HG03571 (cell line): ENCODE measurements at regions not wholly inside any gene's neighbourhood (a gene's known extent, or its start where the extent isn't known, plus 50 kb on each side); places are given as distances from the start of the nearest gene placed in this dataset.

Source experiments
- ATAC-seq: cut with Tn5 transposase; IDR thresholded peaks from one replicate; pipeline ENCODE4 v1.9.1; 2021; ENCODE audit not compliant: unreplicated experiment

GRCh38 chr16:86824751-86825296 is 246.5 kb downstream of the FOXL1 start:
- ATAC-seq: no peak

- ATAC-seq: no peak
These were observed 247.3 kb downstream of the FOXL1 start for GRCh38 chr16:86825631-86826030.

- no peak for ATAC-seq
These were observed 248.6 kb downstream of the FOXL1 start for GRCh38 chr16:86826941-86827340.

GRCh38 chr16:86827521-86827920 is 249.2 kb downstream of the FOXL1 start:
- no peak for ATAC-seq

GRCh38 chr16:86828202-86828601 is 249.9 kb downstream of the FOXL1 start:
- no peak for ATAC-seq

- no peak for ATAC-seq
These were observed 250.3 kb downstream of the FOXL1 start for GRCh38 chr16:86828653-86829052.

GRCh38 chr16:86831366-86831765 is 253.0 kb downstream of the FOXL1 start:
- ATAC-seq: no peak

GRCh38 chr16:86833136-86833535 is 254.8 kb downstream of the FOXL1 start:
- ATAC-seq: no peak

GRCh38 chr16:86834451-86835035 is 256.2 kb downstream of the FOXL1 start:
- no peak for ATAC-seq

- ATAC-seq: no peak
These were observed 257.6 kb downstream of the FOXL1 start for GRCh38 chr16:86835982-86836381.

GRCh38 chr16:86836503-86837129 is 258.3 kb downstream of the FOXL1 start:
- no peak for ATAC-seq

GRCh38 chr16:86843812-86844211 is 265.5 kb downstream of the FOXL1 start:
- ATAC-seq: no peak

GRCh38 chr16:86844695-86845094 is 266.3 kb downstream of the FOXL1 start:
- ATAC-seq: no peak

GRCh38 chr16:86846136-86846535 is 267.8 kb downstream of the FOXL1 start:
- no peak for ATAC-seq

GRCh38 chr16:86848821-86849220 is 270.5 kb downstream of the FOXL1 start:
- no peak for ATAC-seq

GRCh38 chr16:86850670-86851069 is 272.3 kb downstream of the FOXL1 start:
- no peak for ATAC-seq

GRCh38 chr16:86852135-86852534 is 273.8 kb downstream of the FOXL1 start:
- no peak for ATAC-seq

- no peak for ATAC-seq
These were observed 275.8 kb downstream of the FOXL1 start for GRCh38 chr16:86854058-86854621.

- no peak for ATAC-seq
These were observed 276.4 kb downstream of the FOXL1 start for GRCh38 chr16:86854626-86855294.

- no peak for ATAC-seq
These were observed 278.7 kb downstream of the FOXL1 start for GRCh38 chr16:86856946-86857586.

GRCh38 chr16:86857807-86858206 is 279.5 kb downstream of the FOXL1 start:
- ATAC-seq: no peak
